Spleen (tissue), 11 donors: ENCODE measurements at regions not wholly inside any gene's neighbourhood (a gene's known extent, or its start where the extent isn't known, plus 50 kb on each side); places are given as distances from the start of the nearest gene placed in this dataset.

Experiments used
- DNase-seq: peaks from one replicate; pipeline ENCODE4 v3.0.0-alpha.2; 2020
- H3K27ac ChIP-seq, 8 donors: fragments of 200-600 bp; sonication (generic) in 7 of 8; 1 replicate in 4 of 8; 2 replicates in 4 of 8; pipeline versions ENCODE4 v1.5.0 to v1.8.0; 2016 to 2021; ENCODE audit warnings: inconsistent platforms in 4 of 8, mild to moderate bottlenecking in 4 of 8, moderate library complexity in 1 of 8
- H3K27me3 ChIP-seq, 7 donors: fragments of 200-600 bp; sonication (generic) in 6 of 7; replicated peaks in 1 of 7; 1 replicate in 4 of 7; 2 replicates in 3 of 7; pipeline versions ENCODE4 v1.5.0 to v1.8.0; 2016 to 2021; ENCODE audit warnings: inconsistent platforms in 3 of 7, mild to moderate bottlenecking in 1 of 7
- H3K36me3 ChIP-seq, 6 donors: fragments of 200-600 bp; sonication (generic) in 5 of 6; 1 replicate in 4 of 6; 2 replicates in 2 of 6; pipeline versions ENCODE4 v1.5.0 to v1.8.0; 2016 to 2021; ENCODE audit warnings: inconsistent platforms in 2 of 6
- H3K4me1 ChIP-seq, 6 donors: fragments of 200-600 bp; sonication (generic) in 5 of 6; 1 replicate in 3 of 6; 2 replicates in 3 of 6; pipeline versions ENCODE4 v1.5.0 to v1.8.0; 2016 to 2021; ENCODE audit warnings: inconsistent platforms in 3 of 6
- H3K4me3 ChIP-seq, 8 donors: fragments of 200-600 bp; sonication (generic) in 7 of 8; 1 replicate in 4 of 8; 2 replicates in 4 of 8; pipeline versions ENCODE4 v1.5.0 to v1.8.0; 2016 to 2021; ENCODE audit warnings: inconsistent platforms in 4 of 8, mild to moderate bottlenecking in 4 of 8, moderate library complexity in 2 of 8
- H3K9me3 ChIP-seq, 8 donors: fragments of 200-600 bp; sonication (generic) in 7 of 8; 1 replicate in 4 of 8; 2 replicates in 4 of 8; pipeline versions ENCODE4 v1.5.0 to v1.8.0; 2016 to 2021; ENCODE audit warnings: inconsistent platforms in 4 of 8
- CTCF ChIP-seq, 11 experiments: fragments of 200-600 bp in 7 of 11; fragments of 450-650 bp in 4 of 11; sonication (generic) in 4 of 11; IDR thresholded peaks in 8 of 11; conservative IDR thresholded peaks in 3 of 11; 1 replicate in 7 of 11; 2 replicates in 4 of 11; pipeline versions ENCODE4 v1.4.0 to v1.8.0; 2016 to 2021; ENCODE audit warnings: antibody characterized with exemption in 11 of 11, inconsistent platforms in 4 of 11, mild to moderate bottlenecking in 1 of 11
- POLR2A ChIP-seq, 3 donors: fragments of 450-650 bp; IDR thresholded peaks; one replicate each; pipeline ENCODE4 v1.5.1; 2017; ENCODE audit warnings: antibody characterized with exemption in 3 of 3, mild to moderate bottlenecking in 1 of 3
- POLR2AphosphoS5 ChIP-seq, 3 donors: sonication (generic); formaldehyde crosslinking; IDR thresholded peaks; one replicate each; pipeline ENCODE4 v1.5.1; 2017; ENCODE audit warnings: antibody characterized with exemption in 3 of 3
- WGBS, 5 donors: extraction: QIAGEN DNeasy Blood & Tissue Kit in 3 of 5; methylation state at CpG; one replicate each; pipeline versions ENCODE4 v1.1.5 to v1.1.7; 2013 to 2018; 5-methylcytosine and 5-hydroxymethylcytosine counted together
- intact Hi-C: fragments of 100-400 bp; cut with DNase I; formaldehyde crosslinking; loops from one replicate; pipeline ENCODE4 v1.15.0; 2023; ENCODE audit warnings: low total_unique reads
- donor health status: healthy with polysubstance abuse.
- donor health status: DM: no; HTN: no; CAD: no; lungs with moderate emphysema.
- donor health status: DM: no; HTN: no; CAD: no.
- donor health status: Bipolar disorder and iron deficiency.
- donor health status: healthy.
- donor health status: DM: no; HTN: no; CAD: no.
- donor health status: DM: yes; HTN: yes; CAD: no.

DNA sequence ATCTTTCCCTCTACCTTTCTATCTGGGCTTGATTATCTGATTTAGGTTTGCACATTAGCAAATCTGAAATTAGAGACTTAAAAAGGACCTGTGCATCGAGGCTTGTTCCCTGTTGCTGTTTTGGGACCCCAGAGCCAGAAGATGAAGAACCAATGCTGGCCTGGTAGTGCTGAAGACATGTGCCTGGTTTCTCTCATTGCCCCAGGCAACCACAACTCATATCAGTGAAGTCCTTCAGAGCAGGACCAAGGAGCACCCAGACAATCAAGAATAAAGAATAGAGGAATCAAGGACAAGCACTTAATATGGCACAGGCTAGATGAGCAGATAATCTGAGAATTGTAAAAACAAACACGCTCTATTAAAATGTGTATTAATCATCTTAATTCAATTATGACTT, 362.7 kb downstream of the DMRTA1 start:
- H3K36me3 ChIP-seq, result no peaks in the 10 kb centered on the region
- no peak overlapping the region for H3K27ac ChIP-seq
- WGBS, 5 donors, result 68 to 82% (median 73%) methylated on average over 2 of the region's 2 CpGs
- H3K27me3 ChIP-seq, result no peaks in the 10 kb centered on the region
- TF ChIP-seq CTCF (IDR thresholded peaks at IDR 0.05 in 8 of 11, conservative IDR thresholded peaks at IDR 0.05 in 3 of 11), result no peak
- no peak overlapping the region for H3K4me3 ChIP-seq
- peaks cover 0 to 7% (median 0%) of the 10 kb centered on the region in 8 donors for H3K9me3 ChIP-seq
- H3K4me1 ChIP-seq, result no peaks in the 10 kb centered on the region
- no peak for DNase-seq
- intact Hi-C loops, result no loop called here

- H3K36me3 ChIP-seq, result no peaks in the 10 kb centered on the region
- DNase-seq, result no peak
- H3K4me1 ChIP-seq, result no peaks in the 10 kb centered on the region
- peaks cover 0 to 6% (median 0%) of the 10 kb centered on the region in 8 donors for H3K9me3 ChIP-seq
- H3K27me3 ChIP-seq, result no peaks in the 10 kb centered on the region
- TF ChIP-seq POLR2A (IDR thresholded peaks at IDR 0.05), result no peak
- no peak for TF ChIP-seq POLR2AphosphoS5 (IDR thresholded peaks at IDR 0.05)
- no peak for TF ChIP-seq CTCF (IDR thresholded peaks at IDR 0.05 in 8 of 11, conservative IDR thresholded peaks at IDR 0.05 in 3 of 11)
- intact Hi-C loops, result no loop called here
- 91 to 97% (median 93%) methylated on average over 2 of the region's 2 CpGs for WGBS, 5 donors
- no peak overlapping the region for H3K27ac ChIP-seq
- no peak overlapping the region for H3K4me3 ChIP-seq
These were observed 366.9 kb downstream of the DMRTA1 start for GRCh38 chr9:22813529-22813928.

- no peak for DNase-seq
- Histone ChIP-seq H3K27me3 (no peaks in the 10 kb centered on the region), H3K36me3 (no peaks in the 10 kb centered on the region), H3K27ac (no peak overlapping the region), H3K4me3 (no peak overlapping the region), H3K4me1 (no peaks in the 10 kb centered on the region), H3K9me3 (peaks cover 0 to 5% (median 0%) of the 10 kb centered on the region in 8 donors)
- no peak for TF ChIP-seq POLR2AphosphoS5 (IDR thresholded peaks at IDR 0.05)
- no peak for TF ChIP-seq CTCF (IDR thresholded peaks at IDR 0.05 in 8 of 11, conservative IDR thresholded peaks at IDR 0.05 in 3 of 11)
- no peak for TF ChIP-seq POLR2A (IDR thresholded peaks at IDR 0.05)
- intact Hi-C loops, result no loop called here
- WGBS, 5 donors, result 56 to 74% (median 68%) methylated on average over 3 of the region's 3 CpGs
These were observed 368.6 kb downstream of the DMRTA1 start for GRCh38 chr9:22815246-22815645.

- peaks cover 0 to 6% (median 0%) of the 10 kb centered on the region in 8 donors for H3K9me3 ChIP-seq
- no peaks in the 10 kb centered on the region for H3K36me3 ChIP-seq
- H3K4me1 ChIP-seq, result no peaks in the 10 kb centered on the region
- TF ChIP-seq POLR2AphosphoS5 (IDR thresholded peaks at IDR 0.05), result no peak
- TF ChIP-seq POLR2A (IDR thresholded peaks at IDR 0.05), result no peak
- no peak for TF ChIP-seq CTCF (IDR thresholded peaks at IDR 0.05 in 8 of 11, conservative IDR thresholded peaks at IDR 0.05 in 3 of 11)
- intact Hi-C loops, result no loop called here
- no peaks in the 10 kb centered on the region for H3K27me3 ChIP-seq
- no peak for DNase-seq
- H3K27ac ChIP-seq, result no peak overlapping the region
- H3K4me3 ChIP-seq, result no peak overlapping the region
These were observed 370.6 kb downstream of the DMRTA1 start for GRCh38 chr9:22817181-22817580.
